ENCODE measurements at regions not wholly inside any gene's neighbourhood (a gene's known extent, or its start where the extent isn't known, plus 50 kb on each side); places are given as distances from the start of the nearest gene placed in this dataset.

DNA sequence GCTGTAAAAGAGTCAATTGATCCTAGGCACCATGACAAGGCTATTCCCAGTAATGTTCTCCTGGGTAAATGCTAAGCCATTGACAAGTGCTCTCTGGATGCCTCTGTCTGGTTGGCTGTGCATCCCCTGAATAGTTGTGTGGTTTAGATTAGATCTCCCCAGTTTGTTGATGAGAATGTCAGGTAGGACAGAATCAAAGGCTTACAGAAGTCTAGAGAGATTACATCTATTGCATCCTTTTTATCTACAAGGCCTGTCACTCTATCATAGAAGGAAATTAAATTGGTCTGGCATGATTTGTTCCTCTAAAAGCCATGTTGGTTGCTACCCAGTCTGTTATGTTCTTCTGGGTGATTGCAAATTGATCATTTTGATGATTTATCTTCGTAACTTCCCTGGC is 548.3 kb downstream of the GATA3 start:
- intact Hi-C loops (cut with DNase I), result no loop called here
- H3K9me3 ChIP-seq, result no peaks in the 10 kb centered on the region
- WGBS, result 91% methylated on average over 1 of the region's 1 CpG
- no peak for DNase-seq (ENCODE audit: low spot score)
- TF ChIP-seq POLR2A (IDR thresholded peaks at IDR 0.05) (no peak), POLR2AphosphoS5 (IDR thresholded peaks at IDR 0.05) (no peak)
- TF ChIP-seq, protein P1, sequence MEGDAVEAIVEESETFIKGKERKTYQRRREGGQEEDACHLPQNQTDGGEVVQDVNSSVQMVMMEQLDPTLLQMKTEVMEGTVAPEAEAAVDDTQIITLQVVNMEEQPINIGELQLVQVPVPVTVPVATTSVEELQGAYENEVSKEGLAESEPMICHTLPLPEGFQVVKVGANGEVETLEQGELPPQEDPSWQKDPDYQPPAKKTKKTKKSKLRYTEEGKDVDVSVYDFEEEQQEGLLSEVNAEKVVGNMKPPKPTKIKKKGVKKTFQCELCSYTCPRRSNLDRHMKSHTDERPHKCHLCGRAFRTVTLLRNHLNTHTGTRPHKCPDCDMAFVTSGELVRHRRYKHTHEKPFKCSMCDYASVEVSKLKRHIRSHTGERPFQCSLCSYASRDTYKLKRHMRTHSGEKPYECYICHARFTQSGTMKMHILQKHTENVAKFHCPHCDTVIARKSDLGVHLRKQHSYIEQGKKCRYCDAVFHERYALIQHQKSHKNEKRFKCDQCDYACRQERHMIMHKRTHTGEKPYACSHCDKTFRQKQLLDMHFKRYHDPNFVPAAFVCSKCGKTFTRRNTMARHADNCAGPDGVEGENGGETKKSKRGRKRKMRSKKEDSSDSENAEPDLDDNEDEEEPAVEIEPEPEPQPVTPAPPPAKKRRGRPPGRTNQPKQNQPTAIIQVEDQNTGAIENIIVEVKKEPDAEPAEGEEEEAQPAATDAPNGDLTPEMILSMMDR (IDR thresholded peaks at IDR 0.05), result no peak
- no peaks in the 10 kb centered on the region for H3K27me3 ChIP-seq (replicated peaks; ENCODE audit: insufficient read depth)
- no peaks in the 10 kb centered on the region for H3K36me3 ChIP-seq
- H3K4me1 ChIP-seq (replicated peaks), result no peaks in the 10 kb centered on the region
- H3K27ac ChIP-seq, result no peak overlapping the region
- no peak overlapping the region for H3K4me3 ChIP-seq

DNA sequence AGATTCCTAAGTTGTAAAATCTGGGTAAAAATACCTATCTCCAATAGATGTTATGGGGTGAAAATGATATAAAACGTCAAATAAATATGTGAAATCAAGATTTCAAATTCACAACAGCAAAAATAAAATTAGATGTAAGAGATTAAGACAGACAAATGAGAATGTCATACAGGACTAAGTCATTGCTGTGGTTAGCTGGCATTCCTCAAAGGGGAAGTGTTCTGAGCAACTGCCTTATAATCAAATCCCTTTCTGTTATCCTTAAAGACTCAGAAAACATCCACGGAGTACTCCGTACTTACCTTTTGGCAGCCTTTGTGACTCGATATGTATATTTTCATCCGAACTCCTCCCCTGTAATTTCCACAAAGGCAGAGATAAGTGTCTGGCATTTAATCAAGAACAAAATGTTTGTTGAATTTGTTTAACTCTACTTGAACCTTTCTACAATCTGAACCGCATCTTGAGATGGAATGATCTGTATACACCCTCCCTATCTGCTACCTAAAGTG is 559.6 kb downstream of the GATA3 start:
- 24% methylated on average over 6 of the region's 6 CpGs for WGBS
- Histone ChIP-seq H3K27ac (no peak overlapping the region), H3K4me3 (no peak overlapping the region), H3K4me1 (replicated peaks) (no peaks in the 10 kb centered on the region), H3K36me3 (no peaks in the 10 kb centered on the region), H3K9me3 (no peaks in the 10 kb centered on the region), H3K27me3 (replicated peaks; ENCODE audit: insufficient read depth) (no peaks in the 10 kb centered on the region)
- intact Hi-C loops (cut with DNase I), result no loop called here
- DNase-seq (ENCODE audit: low spot score), result no peak
- TF ChIP-seq POLR2AphosphoS5 (IDR thresholded peaks at IDR 0.05), result peak; percentile 38
- TF ChIP-seq, protein P1 (IDR thresholded peaks at IDR 0.05), result no peak
- no peak for TF ChIP-seq POLR2A (IDR thresholded peaks at IDR 0.05)

DNA sequence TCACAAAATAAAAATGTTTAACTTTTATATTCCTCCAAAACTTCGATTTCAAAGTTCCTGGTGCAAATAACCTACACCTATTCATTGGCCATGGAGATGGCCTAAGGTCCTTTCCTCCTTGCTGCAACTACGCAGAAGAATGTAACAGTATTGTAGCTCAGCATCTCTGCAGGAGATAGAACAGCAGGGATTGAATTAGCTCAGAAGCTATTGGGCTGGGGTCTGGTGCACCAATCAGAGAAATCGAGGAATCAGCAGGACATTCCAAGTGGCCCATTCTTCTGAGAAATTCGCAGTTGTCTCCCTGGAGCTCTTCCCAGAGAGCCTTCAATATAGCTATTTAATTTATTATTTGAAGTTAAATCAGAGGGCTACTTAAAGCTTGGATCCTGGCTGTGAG is 560.6 kb downstream of the GATA3 start:
- no peak overlapping the region for H3K27ac ChIP-seq
- TF ChIP-seq, protein P1 (IDR thresholded peaks at IDR 0.05), result no peak
- no peak for TF ChIP-seq POLR2A (IDR thresholded peaks at IDR 0.05)
- no peak for TF ChIP-seq POLR2AphosphoS5 (IDR thresholded peaks at IDR 0.05)
- H3K36me3 ChIP-seq, result no peaks in the 10 kb centered on the region
- 88% methylated on average over 4 of the region's 4 CpGs for WGBS
- no peaks in the 10 kb centered on the region for H3K27me3 ChIP-seq (replicated peaks; ENCODE audit: insufficient read depth)
- no peaks in the 10 kb centered on the region for H3K9me3 ChIP-seq
- intact Hi-C loops (cut with DNase I), result no loop called here
- no peaks in the 10 kb centered on the region for H3K4me1 ChIP-seq (replicated peaks)
- no peak overlapping the region for H3K4me3 ChIP-seq
- DNase-seq (ENCODE audit: low spot score), result no peak

DNA sequence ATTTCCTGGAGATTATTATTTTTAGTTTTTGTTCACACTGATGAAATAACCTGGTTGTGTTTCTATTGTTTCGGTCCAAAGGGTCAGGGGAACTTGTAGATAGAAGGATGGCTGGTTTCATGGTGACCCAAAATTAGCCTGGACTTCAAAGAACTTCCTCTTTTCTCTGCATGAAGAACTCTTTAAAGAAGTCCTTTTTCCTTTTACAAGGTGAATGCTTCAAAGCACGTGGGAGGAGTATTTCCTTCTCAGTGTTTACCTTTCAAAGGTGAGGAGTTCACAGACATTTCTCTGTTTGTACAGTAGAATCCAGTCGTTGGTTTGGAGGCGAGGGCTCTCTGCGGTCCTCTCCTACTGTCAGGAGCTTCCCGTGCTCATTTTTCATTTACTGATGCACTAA is 561.7 kb downstream of the GATA3 start:
- Histone ChIP-seq H3K36me3 (no peaks in the 10 kb centered on the region), H3K27ac (no peak overlapping the region), H3K4me3 (no peak overlapping the region), H3K27me3 (replicated peaks; ENCODE audit: insufficient read depth) (no peaks in the 10 kb centered on the region), H3K4me1 (replicated peaks) (no peaks in the 10 kb centered on the region), H3K9me3 (no peaks in the 10 kb centered on the region)
- WGBS, result 19% methylated on average over 6 of the region's 6 CpGs
- TF ChIP-seq, protein P1 (IDR thresholded peaks at IDR 0.05), result no peak
- TF ChIP-seq POLR2A (IDR thresholded peaks at IDR 0.05) (no peak), POLR2AphosphoS5 (IDR thresholded peaks at IDR 0.05) (peak; percentile 78)
- DNase-seq (ENCODE audit: low spot score), result peak; percentile 46
- intact Hi-C loops (cut with DNase I), result no loop called here

DNA sequence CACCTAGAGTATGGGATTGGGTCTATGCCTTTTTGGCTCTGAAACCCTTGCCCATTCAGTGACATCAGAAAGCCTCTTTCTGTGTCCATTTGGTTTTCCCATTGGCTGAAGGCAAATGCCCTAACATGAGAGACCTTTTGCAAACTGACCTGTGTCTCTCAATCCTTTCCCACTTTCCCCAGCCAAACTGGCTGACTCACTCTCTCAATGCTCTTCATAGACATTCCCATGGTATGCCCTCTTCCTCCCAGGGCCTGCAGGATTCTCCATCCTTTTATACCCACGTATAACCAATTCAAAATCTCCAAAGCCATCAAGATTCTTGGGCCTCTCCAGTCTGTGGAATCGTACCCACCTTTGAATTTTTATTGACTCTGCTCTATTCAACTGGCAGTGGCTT is 563.3 kb downstream of the GATA3 start:
- H3K27ac ChIP-seq, result no peak overlapping the region
- TF ChIP-seq, protein P1 (IDR thresholded peaks at IDR 0.05), result no peak
- no peak for TF ChIP-seq POLR2AphosphoS5 (IDR thresholded peaks at IDR 0.05)
- TF ChIP-seq POLR2A (IDR thresholded peaks at IDR 0.05), result no peak
- WGBS, result 82% methylated on average over 2 of the region's 2 CpGs
- H3K36me3 ChIP-seq, result no peaks in the 10 kb centered on the region
- H3K4me1 ChIP-seq (replicated peaks), result no peaks in the 10 kb centered on the region
- no peak for DNase-seq (ENCODE audit: low spot score)
- H3K9me3 ChIP-seq, result no peaks in the 10 kb centered on the region
- intact Hi-C loops (cut with DNase I), result no loop called here
- H3K27me3 ChIP-seq (replicated peaks; ENCODE audit: insufficient read depth), result no peaks in the 10 kb centered on the region
- no peak overlapping the region for H3K4me3 ChIP-seq
